ENCODE measurements at regions not wholly inside any gene's neighbourhood (a gene's known extent, or its start where the extent isn't known, plus 50 kb on each side); places are given as distances from the start of the nearest gene placed in this dataset.

DNA sequence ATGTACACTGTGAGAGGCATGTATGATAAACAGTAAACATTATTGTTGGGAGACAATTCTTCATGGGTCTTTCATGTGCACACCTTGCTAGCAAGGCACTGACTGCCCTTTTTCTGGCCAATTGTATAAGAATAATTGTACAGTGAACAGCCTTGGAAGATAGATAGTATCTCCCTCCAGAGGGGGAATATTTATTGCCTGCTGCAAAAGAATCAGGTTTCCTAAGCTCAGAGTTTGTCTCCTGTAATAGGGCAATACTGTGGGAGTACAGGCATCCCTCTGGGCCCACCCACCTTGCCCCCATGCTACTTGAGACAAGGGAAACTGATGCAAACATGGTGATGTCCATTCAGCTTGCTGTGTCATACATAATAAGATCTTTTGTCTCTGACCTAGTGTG is 442.2 kb downstream of the HDGFL1 start:
- Histone ChIP-seq H3K36me3 (ENCODE audit: control insufficient read depth in 4 of 4, insufficient read depth in 3 of 4, low read depth in 1 of 4, low read length in 3 of 4) (no peaks in the 10 kb centered on the region), H3K4me1 (ENCODE audit: control insufficient read depth in 4 of 4, insufficient read depth in 4 of 4, low read length in 3 of 4) (no peaks in the 10 kb centered on the region), H3K27me3 (ENCODE audit: control insufficient read depth in 4 of 4, insufficient read depth in 4 of 4, low read length in 3 of 4) (no peaks in the 10 kb centered on the region), H3K9ac (ENCODE audit: low read depth in 1 of 2, low read length in 2 of 2) (no peak overlapping the region), H3K9me3 (ENCODE audit: control insufficient read depth in 4 of 4, low read length in 3 of 4) (no peaks in the 10 kb centered on the region), H3K27ac (ENCODE audit: low read depth in 1 of 2, low read length in 2 of 2) (no peak overlapping the region), H3K4me3 (ENCODE audit: low read depth in 1 of 3, low read length in 3 of 3) (no peak overlapping the region)
- TF ChIP-seq RXRA (IDR thresholded peaks at IDR 0.05) (no peak), FOXA1 (IDR thresholded peaks at IDR 0.05) (no peak), EGR1 (IDR thresholded peaks at IDR 0.05; ENCODE audit: low read depth in 2 of 2) (no peak)
- TF ChIP-seq, protein P1, sequence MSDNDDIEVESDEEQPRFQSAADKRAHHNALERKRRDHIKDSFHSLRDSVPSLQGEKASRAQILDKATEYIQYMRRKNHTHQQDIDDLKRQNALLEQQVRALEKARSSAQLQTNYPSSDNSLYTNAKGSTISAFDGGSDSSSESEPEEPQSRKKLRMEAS (IDR thresholded peaks at IDR 0.05) = no peak
- DNase-seq (ENCODE audit: low spot score) = no peak

GRCh38 chr6:23013776-23014175 is 444.4 kb downstream of the HDGFL1 start:
- H3K4me1 ChIP-seq (ENCODE audit: control insufficient read depth in 4 of 4, insufficient read depth in 4 of 4, low read length in 3 of 4) = no peaks in the 10 kb centered on the region
- TF ChIP-seq TAF1 (conservative IDR thresholded peaks at IDR 0.05) (no peak), FOXA1 (IDR thresholded peaks at IDR 0.05) (no peak), YY1 (IDR thresholded peaks at IDR 0.05) (no peak)
- TF ChIP-seq, protein P1 (IDR thresholded peaks at IDR 0.05) = no peak
- H3K4me3 ChIP-seq (ENCODE audit: low read depth in 1 of 3, low read length in 3 of 3) = no peak overlapping the region
- WGBS = 60% methylated on average over 6 of the region's 6 CpGs
- no peaks in the 10 kb centered on the region for H3K9me3 ChIP-seq (ENCODE audit: control insufficient read depth in 4 of 4, low read length in 3 of 4)
- no peak overlapping the region for H3K27ac ChIP-seq (ENCODE audit: low read depth in 1 of 2, low read length in 2 of 2)
- H3K27me3 ChIP-seq (ENCODE audit: control insufficient read depth in 4 of 4, insufficient read depth in 4 of 4, low read length in 3 of 4) = no peaks in the 10 kb centered on the region
- no peaks in the 10 kb centered on the region for H3K36me3 ChIP-seq (ENCODE audit: control insufficient read depth in 4 of 4, insufficient read depth in 3 of 4, low read depth in 1 of 4, low read length in 3 of 4)
- H3K9ac ChIP-seq (ENCODE audit: low read depth in 1 of 2, low read length in 2 of 2) = no peak overlapping the region
- no peak for DNase-seq (ENCODE audit: low spot score)

DNA sequence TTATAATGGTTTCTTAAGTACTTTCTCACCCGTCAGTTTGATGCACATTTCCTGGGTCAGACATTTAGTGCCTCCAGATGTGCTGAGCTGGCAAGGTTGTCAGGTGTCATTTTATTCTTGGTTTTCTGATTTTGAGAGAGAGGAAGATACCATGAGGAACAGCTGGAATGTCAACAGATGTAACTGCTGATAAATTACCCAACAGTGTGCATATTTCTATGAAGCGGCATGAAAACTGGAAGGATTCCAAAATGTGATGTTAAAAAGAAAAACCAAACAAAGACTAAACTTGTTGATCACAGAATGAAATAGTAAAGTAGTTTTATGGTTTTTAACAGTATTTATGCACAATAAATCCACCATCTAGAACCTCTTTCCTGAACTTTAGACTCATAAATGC is 447.3 kb downstream of the HDGFL1 start:
- H3K4me1 ChIP-seq (ENCODE audit: control insufficient read depth in 4 of 4, insufficient read depth in 4 of 4, low read length in 3 of 4) = no peaks in the 10 kb centered on the region
- no peak overlapping the region for H3K27ac ChIP-seq (ENCODE audit: low read depth in 1 of 2, low read length in 2 of 2)
- H3K9ac ChIP-seq (ENCODE audit: low read depth in 1 of 2, low read length in 2 of 2) = no peak overlapping the region
- H3K27me3 ChIP-seq (ENCODE audit: control insufficient read depth in 4 of 4, insufficient read depth in 4 of 4, low read length in 3 of 4) = no peaks in the 10 kb centered on the region
- TF ChIP-seq FOXA1 (IDR thresholded peaks at IDR 0.05) = no peak
- no peak for TF ChIP-seq HNF4G (IDR thresholded peaks at IDR 0.05)
- TF ChIP-seq RXRA (IDR thresholded peaks at IDR 0.05) = no peak
- TF ChIP-seq, protein P2, sequence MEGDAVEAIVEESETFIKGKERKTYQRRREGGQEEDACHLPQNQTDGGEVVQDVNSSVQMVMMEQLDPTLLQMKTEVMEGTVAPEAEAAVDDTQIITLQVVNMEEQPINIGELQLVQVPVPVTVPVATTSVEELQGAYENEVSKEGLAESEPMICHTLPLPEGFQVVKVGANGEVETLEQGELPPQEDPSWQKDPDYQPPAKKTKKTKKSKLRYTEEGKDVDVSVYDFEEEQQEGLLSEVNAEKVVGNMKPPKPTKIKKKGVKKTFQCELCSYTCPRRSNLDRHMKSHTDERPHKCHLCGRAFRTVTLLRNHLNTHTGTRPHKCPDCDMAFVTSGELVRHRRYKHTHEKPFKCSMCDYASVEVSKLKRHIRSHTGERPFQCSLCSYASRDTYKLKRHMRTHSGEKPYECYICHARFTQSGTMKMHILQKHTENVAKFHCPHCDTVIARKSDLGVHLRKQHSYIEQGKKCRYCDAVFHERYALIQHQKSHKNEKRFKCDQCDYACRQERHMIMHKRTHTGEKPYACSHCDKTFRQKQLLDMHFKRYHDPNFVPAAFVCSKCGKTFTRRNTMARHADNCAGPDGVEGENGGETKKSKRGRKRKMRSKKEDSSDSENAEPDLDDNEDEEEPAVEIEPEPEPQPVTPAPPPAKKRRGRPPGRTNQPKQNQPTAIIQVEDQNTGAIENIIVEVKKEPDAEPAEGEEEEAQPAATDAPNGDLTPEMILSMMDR (IDR thresholded peaks at IDR 0.05; ENCODE audit: low read depth, low read length, missing input control) = no peak
- TF ChIP-seq SP1 (IDR thresholded peaks at IDR 0.05) = no peak
- TF ChIP-seq REST (IDR thresholded peaks at IDR 0.05) = no peak
- no peak for TF ChIP-seq FOXA2 (IDR thresholded peaks at IDR 0.05)
- no peak for TF ChIP-seq RAD21 (IDR thresholded peaks at IDR 0.05)
- TF ChIP-seq, protein P1 (IDR thresholded peaks at IDR 0.05) = no peak
- 73% methylated on average over 2 of the region's 2 CpGs for WGBS
- no peak overlapping the region for H3K4me3 ChIP-seq (ENCODE audit: low read depth in 1 of 3, low read length in 3 of 3)
- no peak for DNase-seq (ENCODE audit: low spot score)
- peaks cover 0 to 4% (median 0%) of the 10 kb centered on the region in 4 donors for H3K9me3 ChIP-seq (ENCODE audit: control insufficient read depth in 4 of 4, low read length in 3 of 4)
- no peaks in the 10 kb centered on the region for H3K36me3 ChIP-seq (ENCODE audit: control insufficient read depth in 4 of 4, insufficient read depth in 3 of 4, low read depth in 1 of 4, low read length in 3 of 4)
